ENCODE measurements at regions not wholly inside any gene's neighbourhood (a gene's known extent, or its start where the extent isn't known, plus 50 kb on each side); places are given as distances from the start of the nearest gene placed in this dataset.

- TF ChIP-seq CTCF (conservative IDR thresholded peaks at IDR 0.05) = no peak
- Histone ChIP-seq H3K23ac (ENCODE audit: insufficient read length, low read depth, low read length) (no peak overlapping the region), H4K5ac (ENCODE audit: insufficient read length, low read depth, low read length) (no peak overlapping the region), H3T11ph (ENCODE audit: low read length) (no peak overlapping the region), H3K79me1 (ENCODE audit: insufficient read depth, low read depth, low read length, poor library complexity, severe bottlenecking) (no peaks in the 10 kb centered on the region), H2BK12ac (ENCODE audit: insufficient read length, low read depth, low read length) (no peak overlapping the region), H4K20me1 (ENCODE audit: control insufficient read depth, insufficient read depth, insufficient read length) (no peaks in the 10 kb centered on the region), H2AK5ac (ENCODE audit: insufficient read length, low read length) (no peak overlapping the region), H2BK120ac (ENCODE audit: low read depth, low read length, poor library complexity, severe bottlenecking) (no peak overlapping the region), H3K9me3 (ENCODE audit: control insufficient read depth, low read depth, low read length) (no peaks in the 10 kb centered on the region), H3K56ac (ENCODE audit: insufficient read length, low read depth, low read length) (no peak overlapping the region), H2BK15ac (ENCODE audit: low read depth, low read length) (no peak overlapping the region), H3K79me2 (ENCODE audit: insufficient read depth, low read length) (no peaks in the 10 kb centered on the region), H2BK5ac (ENCODE audit: insufficient read length, low read length) (no peak overlapping the region), H2BK20ac (ENCODE audit: low read depth, low read length, poor library complexity, severe bottlenecking) (no peak overlapping the region), H3K27ac (ENCODE audit: insufficient read length, low read depth, low read length) (no peak overlapping the region), H3K18ac (ENCODE audit: insufficient read length, low read depth, low read length) (no peak overlapping the region), H4K91ac (ENCODE audit: insufficient read length, low read depth, low read length) (no peak overlapping the region), H4K8ac (replicated peaks; ENCODE audit: insufficient read length, low read depth, low read length) (no peak overlapping the region), H3K14ac (ENCODE audit: insufficient read depth, low read length) (no peak overlapping the region), H2AFZ (ENCODE audit: low read length) (no peak overlapping the region), H3K9ac (ENCODE audit: extremely low read depth, insufficient read length, low read length) (no peak overlapping the region), H3K4me2 (ENCODE audit: insufficient read depth, insufficient read length, low read length) (no peak overlapping the region), H3K4me1 (ENCODE audit: insufficient read depth, low read length) (no peaks in the 10 kb centered on the region), H3K27me3 (ENCODE audit: insufficient read depth, low read length) (no peaks in the 10 kb centered on the region), H3K23me2 (ENCODE audit: insufficient read length, low read depth, low read length, poor library complexity, severe bottlenecking) (no peaks in the 10 kb centered on the region), H3K4ac (ENCODE audit: low read depth, low read length) (no peak overlapping the region)
- H3K27me3 Mint-ChIP-seq (ENCODE audit: low read depth) = peaks cover 8% of the 10 kb centered on the region; the same call in 1 of the 2 replicates
- no peak overlapping the region; a peak in 1 of 7 replicates for H3K27ac Mint-ChIP-seq
- H3K9me3 Mint-ChIP-seq = no peaks in the 10 kb centered on the region; a peak in 1 of 5 replicates
- H3K4me3 Mint-ChIP-seq = no peak overlapping the region
- WGBS (ENCODE audit: extremely low coverage, insufficient read length, low lambda C conversion rate) = no CpG with 5 or more reads among the region's 4 CpGs
- peaks cover 9 to 10% of the 10 kb centered on the region in 2 experiments for H3K4me1 Mint-ChIP-seq
- DNase-seq = no peak
- no peaks in the 10 kb centered on the region for H3K36me3 Mint-ChIP-seq (ENCODE audit: insufficient read depth in 1 of 3, low read depth in 3 of 3)
Measured at GRCh38 chr21:39110431-39110830, 72.8 kb downstream of the PSMG1 start.
